IPS-20b (cell line): ENCODE measurements at regions not wholly inside any gene's neighbourhood (a gene's known extent, or its start where the extent isn't known, plus 50 kb on each side); places are given as distances from the start of the nearest gene placed in this dataset.

ENCODE experiments used
- H3K27ac ChIP-seq: one replicate; pipeline ENCODE4 v1.5.1; 2013; ENCODE audit warnings: low read length
- H3K27me3 ChIP-seq: 2 replicates; pipeline ENCODE4 v1.6.1; 2013; ENCODE audit warnings: mild to moderate bottlenecking, low read length, inconsistent platforms; ENCODE audit not compliant: insufficient read depth
- H3K36me3 ChIP-seq: 2 replicates; pipeline ENCODE4 v1.6.1; 2013; ENCODE audit warnings: low read depth, mild to moderate bottlenecking, inconsistent platforms, low read length, moderate library complexity; ENCODE audit not compliant: insufficient read depth
- H3K4me1 ChIP-seq: 2 replicates; pipeline ENCODE4 v1.6.1; 2013; ENCODE audit warnings: mild to moderate bottlenecking, control low read depth, inconsistent platforms, low read length, moderate library complexity; ENCODE audit not compliant: insufficient read depth
- H3K4me3 ChIP-seq: 2 replicates; pipeline ENCODE4 v1.5.1; 2013; ENCODE audit warnings: mild to moderate bottlenecking, low read length, inconsistent platforms
- H3K9ac ChIP-seq: 2 replicates; pipeline ENCODE4 v1.6.1; 2013; ENCODE audit warnings: low read depth, mild to moderate bottlenecking, inconsistent platforms, low read length, moderate library complexity
- H3K9me3 ChIP-seq: 2 replicates; pipeline ENCODE4 v1.6.1; 2013; ENCODE audit warnings: mild to moderate bottlenecking, low read depth, low read length, inconsistent platforms; ENCODE audit not compliant: insufficient read depth

DNA sequence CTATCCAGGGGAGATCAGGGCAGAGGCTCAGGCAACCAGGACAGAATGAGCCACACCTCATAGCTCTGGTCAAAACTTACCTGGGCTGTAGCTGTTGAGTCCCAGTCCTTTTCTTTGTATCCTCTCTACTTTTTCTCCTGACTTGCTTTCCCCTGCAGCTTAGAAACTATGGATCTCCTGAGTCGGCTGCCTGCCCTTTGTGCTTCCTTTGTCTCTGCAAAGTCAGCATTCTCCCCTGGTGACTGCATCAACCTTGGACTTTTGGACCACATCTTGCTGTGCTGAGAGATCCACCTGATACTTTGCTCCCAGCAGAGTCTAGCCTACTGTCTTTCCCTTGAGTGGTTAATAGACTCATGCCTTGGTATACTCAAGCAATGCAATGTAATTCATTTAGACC, 353.3 kb downstream of the SIPA1L2 start:
- H3K4me3 ChIP-seq: no peak overlapping the region
- no peaks in the 10 kb centered on the region for H3K27me3 ChIP-seq
- no peaks in the 10 kb centered on the region for H3K9me3 ChIP-seq
- H3K27ac ChIP-seq: no peak overlapping the region
- H3K36me3 ChIP-seq: no peaks in the 10 kb centered on the region
- peaks cover 35% of the 10 kb centered on the region for H3K4me1 ChIP-seq
- no peak overlapping the region for H3K9ac ChIP-seq

DNA sequence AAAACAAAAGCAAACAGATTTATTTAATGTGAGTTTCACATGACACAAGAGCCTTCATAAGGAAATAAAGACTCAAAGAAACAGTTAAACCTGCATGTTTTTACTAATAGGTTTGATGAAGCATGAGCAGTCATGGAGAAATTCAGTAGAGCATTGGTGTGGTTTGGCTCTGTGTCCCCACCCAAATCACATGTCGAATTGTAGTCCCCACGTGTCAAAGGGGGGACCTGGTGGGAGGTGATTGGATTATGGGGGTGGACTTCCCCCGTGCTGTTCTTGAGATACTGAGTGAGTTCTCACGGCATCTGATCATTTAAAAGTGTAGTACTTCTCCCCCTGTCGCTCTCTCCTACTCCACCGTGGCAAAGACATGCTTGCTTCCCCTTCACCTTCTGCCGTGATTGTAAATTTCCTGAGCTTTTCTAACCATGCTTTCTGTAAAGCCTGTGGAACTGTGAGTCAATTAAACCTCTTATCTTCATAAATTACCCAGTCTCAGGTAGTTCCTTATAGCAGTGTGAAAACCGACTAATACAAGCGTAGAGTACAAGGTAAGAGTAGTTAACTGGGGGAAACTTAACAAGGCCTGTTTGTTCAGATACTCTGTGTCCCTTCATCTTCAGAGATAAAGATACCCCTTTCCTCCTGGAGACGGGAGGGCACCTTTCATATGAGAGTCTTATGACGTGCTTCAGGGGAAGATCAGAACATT, 354.8 kb downstream of the SIPA1L2 start:
- Histone ChIP-seq H3K27ac (no peak overlapping the region), H3K9ac (no peak overlapping the region), H3K4me1 (peaks cover 22% of the 10 kb centered on the region), H3K9me3 (no peaks in the 10 kb centered on the region), H3K27me3 (no peaks in the 10 kb centered on the region), H3K36me3 (no peaks in the 10 kb centered on the region), H3K4me3 (no peak overlapping the region)

DNA sequence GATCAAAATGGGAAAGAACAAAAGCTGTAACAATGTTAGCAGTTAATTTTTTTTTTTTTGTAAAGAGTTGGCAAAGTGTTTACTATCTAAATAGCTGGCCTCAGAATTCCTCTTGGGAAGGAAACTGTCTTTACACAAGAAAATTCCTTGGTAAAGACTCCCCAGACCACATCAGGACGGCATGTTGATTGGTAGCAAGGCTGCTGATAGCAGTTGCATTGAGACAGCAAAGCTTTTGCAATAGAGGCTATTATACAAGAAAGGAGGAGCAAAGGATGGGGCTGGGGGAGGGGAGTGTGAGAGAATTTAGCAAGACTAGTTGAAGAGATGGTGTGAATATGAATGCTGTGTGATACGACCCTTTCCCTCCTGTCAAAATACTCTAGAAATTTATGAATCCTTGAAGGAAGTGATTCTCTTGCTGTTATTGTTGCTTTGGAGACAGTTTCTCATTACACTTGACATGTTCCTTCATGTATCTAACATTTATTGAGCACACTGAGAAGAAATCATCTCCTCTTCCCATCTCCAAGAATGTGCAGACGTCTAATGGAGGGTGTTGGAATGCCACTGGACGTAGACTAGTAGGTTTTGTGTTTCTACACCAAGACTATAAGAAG, 355.6 kb downstream of the SIPA1L2 start:
- H3K4me1 ChIP-seq: peaks cover 14% of the 10 kb centered on the region
- H3K27me3 ChIP-seq: no peaks in the 10 kb centered on the region
- H3K36me3 ChIP-seq: no peaks in the 10 kb centered on the region
- H3K27ac ChIP-seq: no peak overlapping the region
- H3K4me3 ChIP-seq: no peak overlapping the region
- H3K9me3 ChIP-seq: no peaks in the 10 kb centered on the region
- H3K9ac ChIP-seq: no peak overlapping the region

GRCh38 chr1:232273011-232273410, 356.9 kb downstream of the SIPA1L2 start:
- Histone ChIP-seq H3K27ac (no peak overlapping the region), H3K9ac (no peak overlapping the region), H3K36me3 (no peaks in the 10 kb centered on the region), H3K4me3 (no peak overlapping the region), H3K4me1 (peaks cover 6% of the 10 kb centered on the region; the same call in 1 of the 2 replicates), H3K9me3 (no peaks in the 10 kb centered on the region), H3K27me3 (no peaks in the 10 kb centered on the region)

- Histone ChIP-seq H3K27me3 (no peaks in the 10 kb centered on the region), H3K4me1 (peaks cover 6% of the 10 kb centered on the region; the same call in 1 of the 2 replicates), H3K36me3 (no peaks in the 10 kb centered on the region), H3K4me3 (no peak overlapping the region), H3K9me3 (no peaks in the 10 kb centered on the region), H3K27ac (no peak overlapping the region), H3K9ac (no peak overlapping the region)
Measured at GRCh38 chr1:232271991-232272589, 357.8 kb downstream of the SIPA1L2 start.

GRCh38 chr1:232271299-232271698, 358.6 kb downstream of the SIPA1L2 start:
- H3K27me3 ChIP-seq: no peaks in the 10 kb centered on the region
- H3K27ac ChIP-seq: no peak overlapping the region
- no peak overlapping the region for H3K9ac ChIP-seq
- H3K4me1 ChIP-seq: peaks cover 6% of the 10 kb centered on the region; the same call in 1 of the 2 replicates
- no peaks in the 10 kb centered on the region for H3K36me3 ChIP-seq
- H3K4me3 ChIP-seq: no peak overlapping the region
- H3K9me3 ChIP-seq: no peaks in the 10 kb centered on the region

DNA sequence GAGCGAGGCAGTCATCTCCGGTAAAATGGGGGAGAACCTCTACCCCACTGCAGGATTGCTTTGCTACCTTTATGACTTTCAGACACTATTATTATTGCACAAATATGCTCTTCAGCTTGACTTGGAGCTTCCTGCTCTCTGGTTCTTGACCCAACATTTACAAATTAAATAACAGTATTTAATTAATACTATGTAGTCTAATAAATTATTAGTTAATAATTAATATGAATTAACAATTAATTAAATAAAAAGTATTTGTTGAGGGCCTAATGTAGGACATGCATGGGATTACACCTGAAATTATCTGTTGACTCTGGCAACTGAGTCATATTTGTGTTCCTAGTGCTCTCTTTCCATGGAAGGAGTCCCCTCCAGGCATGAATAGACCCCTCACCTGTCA, 359.9 kb downstream of the SIPA1L2 start:
- Histone ChIP-seq H3K9ac (no peak overlapping the region), H3K4me1 (peaks cover 9% of the 10 kb centered on the region), H3K9me3 (no peaks in the 10 kb centered on the region), H3K27ac (no peak overlapping the region), H3K4me3 (no peak overlapping the region), H3K27me3 (no peaks in the 10 kb centered on the region), H3K36me3 (no peaks in the 10 kb centered on the region)

DNA sequence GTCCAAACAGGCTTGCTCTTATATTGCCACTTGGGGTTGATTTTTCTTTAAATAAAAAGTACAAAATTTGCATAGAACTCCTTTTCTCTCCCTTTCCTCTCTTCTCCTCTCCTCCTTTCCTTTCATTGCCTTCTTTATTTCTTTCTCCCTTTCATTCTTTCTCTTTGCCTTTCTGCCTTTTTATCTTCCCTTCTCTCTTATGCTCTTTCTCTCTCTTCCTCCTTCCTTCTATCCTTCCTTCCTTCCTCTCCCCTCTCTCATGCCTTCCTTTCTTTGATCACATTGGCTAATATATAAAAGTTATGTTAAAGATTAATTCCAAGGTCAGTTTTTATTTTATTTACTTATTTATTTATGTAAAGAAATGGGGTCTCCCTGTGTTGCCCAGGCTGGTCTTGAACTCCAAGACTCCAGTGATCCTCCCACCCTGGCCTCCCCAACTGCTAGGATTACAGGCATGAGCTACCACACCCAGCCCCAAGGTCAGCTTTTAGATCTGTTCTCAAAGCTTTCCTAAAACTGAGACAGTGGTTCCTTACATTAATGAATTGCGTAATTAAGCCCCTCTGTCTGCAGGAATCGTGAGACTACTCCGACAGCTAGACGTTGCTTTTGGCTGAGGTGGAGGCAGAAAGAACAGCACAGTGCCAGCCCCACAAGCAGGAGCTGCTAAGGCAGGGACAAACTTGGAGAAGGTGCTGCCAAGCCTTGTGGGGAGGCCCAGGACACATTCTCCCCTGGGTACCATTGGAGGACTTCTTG, 361.9 kb downstream of the SIPA1L2 start:
- Histone ChIP-seq H3K27ac (no peak overlapping the region), H3K27me3 (no peaks in the 10 kb centered on the region), H3K9me3 (no peaks in the 10 kb centered on the region), H3K9ac (no peak overlapping the region), H3K4me1 (peaks cover 10% of the 10 kb centered on the region), H3K4me3 (no peak overlapping the region), H3K36me3 (no peaks in the 10 kb centered on the region)

DNA sequence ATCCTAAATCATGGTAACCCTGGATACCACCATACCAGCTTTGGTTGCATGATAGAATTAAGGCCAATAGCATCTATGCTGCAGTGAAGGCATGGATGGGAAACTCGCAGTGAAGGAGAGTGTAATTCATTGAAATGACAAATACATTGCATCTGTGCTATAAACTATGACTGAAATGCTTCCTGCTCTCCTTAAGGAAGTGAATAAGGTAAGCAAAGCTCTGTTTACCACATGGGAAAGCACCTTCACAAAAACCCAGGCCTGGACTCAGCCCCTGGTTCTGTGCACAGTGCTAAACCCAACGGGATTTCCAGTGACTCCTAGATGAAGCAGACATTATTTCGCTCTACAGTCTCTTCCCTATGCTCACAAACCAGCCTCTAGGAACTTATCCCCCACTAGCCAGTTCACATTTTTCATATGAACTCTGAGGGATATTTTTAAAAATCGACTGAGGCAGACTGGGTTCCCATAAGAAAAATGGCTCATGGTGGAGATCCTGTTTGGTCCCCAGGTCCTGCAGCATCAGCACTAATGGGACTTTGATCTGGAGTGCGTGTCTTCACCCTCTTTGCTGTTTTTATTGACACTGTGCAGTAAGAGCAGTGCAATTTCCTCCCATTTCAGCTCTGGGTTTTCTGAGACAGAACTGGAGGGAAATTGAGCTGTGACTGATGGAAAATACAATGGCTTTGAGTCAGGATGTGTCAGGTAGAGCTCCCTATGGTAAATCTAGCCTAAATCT, 362.7 kb downstream of the SIPA1L2 start:
- Histone ChIP-seq H3K4me3 (no peak overlapping the region), H3K9me3 (no peaks in the 10 kb centered on the region), H3K36me3 (no peaks in the 10 kb centered on the region), H3K4me1 (peaks cover 10% of the 10 kb centered on the region), H3K9ac (no peak overlapping the region), H3K27ac (no peak overlapping the region), H3K27me3 (no peaks in the 10 kb centered on the region)

DNA sequence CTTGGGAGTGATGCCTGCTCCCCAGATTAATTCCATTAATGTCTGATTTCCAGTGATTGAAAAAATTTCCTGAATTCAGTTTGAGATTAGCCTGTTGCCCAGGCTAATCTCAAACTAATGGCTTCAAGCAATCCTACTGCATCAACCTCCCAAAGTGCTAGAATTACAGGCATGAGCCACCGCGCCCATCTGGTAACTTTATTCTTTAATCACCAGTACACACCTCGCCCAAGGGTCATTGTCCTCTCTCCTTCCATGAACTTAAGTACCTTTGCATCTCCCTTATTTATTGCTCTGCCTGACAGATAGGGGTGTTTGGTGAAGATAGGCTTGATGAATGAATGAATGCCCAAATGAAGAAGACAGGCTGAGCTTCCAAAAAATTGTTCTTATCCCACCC, 366.5 kb downstream of the SIPA1L2 start:
- H3K9me3 ChIP-seq: no peaks in the 10 kb centered on the region
- no peak overlapping the region for H3K27ac ChIP-seq
- H3K4me3 ChIP-seq: no peak overlapping the region
- H3K36me3 ChIP-seq: no peaks in the 10 kb centered on the region
- H3K27me3 ChIP-seq: peaks cover 24% of the 10 kb centered on the region
- peaks cover 10% of the 10 kb centered on the region for H3K4me1 ChIP-seq
- H3K9ac ChIP-seq: no peak overlapping the region

DNA sequence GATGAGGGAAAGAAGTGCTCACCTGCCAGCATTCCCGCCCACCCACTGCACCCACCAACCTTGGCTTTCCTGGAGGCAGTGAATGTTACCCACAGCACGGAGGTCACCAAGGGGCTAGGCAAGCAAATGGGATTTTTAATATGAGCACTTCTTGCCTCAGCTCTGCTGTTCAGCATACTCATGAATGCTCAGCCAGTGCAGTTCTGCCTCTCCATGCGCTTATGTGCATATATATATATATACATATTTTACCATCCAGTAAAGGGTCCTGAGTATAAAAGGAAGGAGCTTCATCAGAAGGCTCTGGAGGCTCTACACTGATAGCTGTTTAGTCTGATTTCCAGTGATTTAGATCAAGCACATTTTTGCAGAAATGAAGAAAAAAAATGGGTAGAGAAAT, 366.9 kb downstream of the SIPA1L2 start:
- no peak overlapping the region for H3K27ac ChIP-seq
- H3K9me3 ChIP-seq: no peaks in the 10 kb centered on the region
- H3K27me3 ChIP-seq: peaks cover 28% of the 10 kb centered on the region
- peaks cover 10% of the 10 kb centered on the region for H3K4me1 ChIP-seq
- H3K36me3 ChIP-seq: no peaks in the 10 kb centered on the region
- H3K9ac ChIP-seq: no peak overlapping the region
- no peak overlapping the region for H3K4me3 ChIP-seq
